Lung (tissue), 11 donors: ENCODE measurements at regions not wholly inside any gene's neighbourhood (a gene's known extent, or its start where the extent isn't known, plus 50 kb on each side); places are given as distances from the start of the nearest gene placed in this dataset.

Experiments
- ATAC-seq: fragments of 200-7000 bp; cut with Tn5 transposase; one replicate; pipeline ENCODE4 v1.9.1; 2020; ENCODE audit warnings: moderate number of reproducible peaks; ENCODE audit not compliant: insufficient read depth, low FRiP score
- DNase-seq, 3 donors: peaks; one replicate each; pipeline ENCODE4 v3.0.0-alpha.2; 2013 to 2017
- H3K27ac ChIP-seq, 2 donors: one replicate each; pipeline ENCODE4 v1.5.1; 2013; ENCODE audit warnings: mild to moderate bottlenecking in 2 of 2, moderate library complexity in 2 of 2, control low read depth in 1 of 2, inconsistent platforms in 1 of 2, low read depth in 1 of 2, low read length in 1 of 2
- H3K27me3 ChIP-seq, 3 donors: one replicate each; pipeline ENCODE4 v1.5.1; 2013; ENCODE audit warnings: low read length in 2 of 3; ENCODE audit not compliant: control insufficient read depth in 3 of 3, insufficient read depth in 3 of 3
- H3K36me3 ChIP-seq, 4 donors: one replicate each; pipeline ENCODE4 v1.5.1; 2013; ENCODE audit warnings: low read length in 4 of 4, mild to moderate bottlenecking in 1 of 4, moderate library complexity in 1 of 4; ENCODE audit not compliant: control insufficient read depth in 4 of 4, insufficient read depth in 4 of 4
- H3K4me1 ChIP-seq, 5 donors: one replicate each; pipeline ENCODE4 v1.5.1; 2013; ENCODE audit warnings: low read length in 5 of 5, mild to moderate bottlenecking in 2 of 5, moderate library complexity in 1 of 5; ENCODE audit not compliant: control insufficient read depth in 5 of 5, insufficient read depth in 5 of 5
- H3K4me3 ChIP-seq: one replicate; pipeline ENCODE4 v1.5.1; 2013; ENCODE audit warnings: mild to moderate bottlenecking, control low read depth, moderate library complexity
- H3K9ac ChIP-seq, 2 donors: one replicate each; pipeline ENCODE4 v1.5.1; 2013; ENCODE audit warnings: low read length in 2 of 2, control low read depth in 1 of 2; ENCODE audit not compliant: insufficient read depth in 1 of 2
- H3K9me3 ChIP-seq, 4 donors: one replicate each; pipeline ENCODE4 v1.5.1; 2013; ENCODE audit warnings: low read length in 3 of 4, mild to moderate bottlenecking in 1 of 4, moderate library complexity in 1 of 4; ENCODE audit not compliant: control insufficient read depth in 4 of 4, insufficient read depth in 3 of 4
- WGBS, 2 donors: extraction: QIAGEN DNeasy Blood & Tissue Kit; methylation state at CpG; one replicate each; pipeline ENCODE4 v1.1.7; 2013; 5-methylcytosine and 5-hydroxymethylcytosine counted together
- TF ChIP-seq, protein P1 (sequence below): IDR thresholded peaks from 2 replicates; pipeline ENCODE4 v1.5.1; 2012; ENCODE audit warnings: mild to moderate bottlenecking; ENCODE audit errors: control extremely low read depth, extremely low read depth
- donor health status: control.
- donor health status: control.
- donor health status: Bipolar disorder and iron deficiency.
- donor health status: healthy.
- donor health status: DM: yes; HTN: yes; CAD: no.

DNA sequence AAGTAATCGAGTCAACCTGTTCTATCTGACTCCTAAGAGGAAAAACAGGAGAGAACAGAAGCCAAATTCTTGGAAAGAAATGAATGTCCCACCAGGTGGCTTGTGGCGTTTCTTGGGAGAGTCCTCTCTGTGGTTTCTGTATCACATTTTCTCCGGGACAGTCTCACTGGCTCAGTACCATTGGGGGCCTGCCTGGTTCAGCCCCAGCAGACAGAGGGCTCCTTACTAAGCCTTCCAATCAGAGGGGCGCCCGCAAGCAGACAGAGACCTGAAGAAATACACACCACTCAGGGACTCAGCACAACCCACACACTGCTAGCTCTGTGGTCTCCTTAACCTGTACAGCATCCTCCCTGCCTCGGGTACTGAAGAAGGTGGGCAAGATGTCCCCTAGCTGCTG lies 302.1 kb downstream of the TLE3 start:
- Histone ChIP-seq H3K27me3 (no peaks in the 10 kb centered on the region), H3K4me3 (no peak overlapping the region), H3K27ac (peak overlapping the region in 1 of 2 donors; percentile 0), H3K9me3 (peaks cover 0 to 9% (median 6%) of the 10 kb centered on the region in 4 donors), H3K36me3 (no peaks in the 10 kb centered on the region), H3K4me1 (peaks cover 0 to 8% (median 0%) of the 10 kb centered on the region in 5 donors), H3K9ac (no peak overlapping the region)
- 69 to 71% methylated on average over 6 of the region's 6 CpGs for WGBS, 2 donors
- DNase-seq (peak in 1 of 3 donors; percentile 13), ATAC-seq (no peak)
- TF ChIP-seq, protein P1, sequence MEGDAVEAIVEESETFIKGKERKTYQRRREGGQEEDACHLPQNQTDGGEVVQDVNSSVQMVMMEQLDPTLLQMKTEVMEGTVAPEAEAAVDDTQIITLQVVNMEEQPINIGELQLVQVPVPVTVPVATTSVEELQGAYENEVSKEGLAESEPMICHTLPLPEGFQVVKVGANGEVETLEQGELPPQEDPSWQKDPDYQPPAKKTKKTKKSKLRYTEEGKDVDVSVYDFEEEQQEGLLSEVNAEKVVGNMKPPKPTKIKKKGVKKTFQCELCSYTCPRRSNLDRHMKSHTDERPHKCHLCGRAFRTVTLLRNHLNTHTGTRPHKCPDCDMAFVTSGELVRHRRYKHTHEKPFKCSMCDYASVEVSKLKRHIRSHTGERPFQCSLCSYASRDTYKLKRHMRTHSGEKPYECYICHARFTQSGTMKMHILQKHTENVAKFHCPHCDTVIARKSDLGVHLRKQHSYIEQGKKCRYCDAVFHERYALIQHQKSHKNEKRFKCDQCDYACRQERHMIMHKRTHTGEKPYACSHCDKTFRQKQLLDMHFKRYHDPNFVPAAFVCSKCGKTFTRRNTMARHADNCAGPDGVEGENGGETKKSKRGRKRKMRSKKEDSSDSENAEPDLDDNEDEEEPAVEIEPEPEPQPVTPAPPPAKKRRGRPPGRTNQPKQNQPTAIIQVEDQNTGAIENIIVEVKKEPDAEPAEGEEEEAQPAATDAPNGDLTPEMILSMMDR: no peak

GRCh38 chr15:69797051-69797595 lies 300.6 kb downstream of the TLE3 start:
- DNase-seq (no peak), ATAC-seq (no peak)
- H3K4me3 ChIP-seq: no peak overlapping the region
- WGBS, 2 donors: 48 to 61% methylated on average over 6 of the region's 6 CpGs
- no peak overlapping the region for H3K27ac ChIP-seq
- no peaks in the 10 kb centered on the region for H3K27me3 ChIP-seq
- no peaks in the 10 kb centered on the region for H3K9me3 ChIP-seq
- H3K9ac ChIP-seq: no peak overlapping the region
- peaks cover 0 to 8% (median 0%) of the 10 kb centered on the region in 5 donors for H3K4me1 ChIP-seq
- TF ChIP-seq, protein P1: no peak
- H3K36me3 ChIP-seq: no peaks in the 10 kb centered on the region

GRCh38 chr15:69797615-69798014 lies 300.1 kb downstream of the TLE3 start:
- Histone ChIP-seq H3K27me3 (no peaks in the 10 kb centered on the region), H3K36me3 (no peaks in the 10 kb centered on the region), H3K27ac (no peak overlapping the region), H3K9me3 (no peaks in the 10 kb centered on the region), H3K9ac (no peak overlapping the region), H3K4me1 (peaks cover 0 to 8% (median 0%) of the 10 kb centered on the region in 5 donors), H3K4me3 (no peak overlapping the region)
- WGBS, 2 donors: 95 to 97% methylated on average over 3 of the region's 3 CpGs
- no peak for ATAC-seq
- DNase-seq: no peak
- TF ChIP-seq, protein P1: no peak
